Osteoblast (primary cell): ENCODE measurements at regions not wholly inside any gene's neighbourhood (a gene's known extent, or its start where the extent isn't known, plus 50 kb on each side); places are given as distances from the start of the nearest gene placed in this dataset.
"Not testable (repeated sequence)": the region's sequence is repeated elsewhere in the genome, so short reads cannot be mapped to it uniquely, and the experiment has no call there.

Experiments used
- DNase-seq: peaks from one replicate; pipeline ENCODE4 v3.0.0; 2011; ENCODE audit warnings: low spot score, mixed read lengths; ENCODE audit not compliant: insufficient read length; ENCODE audit errors: missing footprints
- H2AFZ ChIP-seq: 2 replicates; pipeline ENCODE4 v1.6.0; 2011; ENCODE audit warnings: mild to moderate bottlenecking, low read length
- H3K27ac ChIP-seq: 2 replicates; pipeline ENCODE4 v1.5.1; 2011; ENCODE audit warnings: mild to moderate bottlenecking, low read depth, low read length, moderate library complexity
- H3K27me3 ChIP-seq: 2 replicates; pipeline ENCODE4 v1.6.0; 2012; ENCODE audit warnings: mild to moderate bottlenecking, control low read depth, inconsistent platforms, low read length, moderate library complexity; ENCODE audit not compliant: insufficient read depth
- H3K36me3 ChIP-seq: 2 replicates; pipeline ENCODE4 v1.5.1; 2011; ENCODE audit warnings: mild to moderate bottlenecking, low read length, control low read depth, moderate library complexity; ENCODE audit not compliant: insufficient read depth
- H3K4me1 ChIP-seq: 2 replicates; pipeline ENCODE4 v1.5.1; 2011; ENCODE audit warnings: mild to moderate bottlenecking, low read length, control low read depth, moderate library complexity; ENCODE audit not compliant: insufficient read depth
- H3K4me2 ChIP-seq: 2 replicates; pipeline ENCODE4 v1.6.0; 2011; ENCODE audit warnings: mild to moderate bottlenecking, low read length; ENCODE audit not compliant: insufficient read depth
- H3K4me3 ChIP-seq: fragments of 200-600 bp; sonication (generic); 3 replicates; pipeline ENCODE4 v1.5.1; 2012; ENCODE audit warnings: mild to moderate bottlenecking, low read length, inconsistent platforms; ENCODE audit not compliant: insufficient read depth
- H3K79me2 ChIP-seq: 2 replicates; pipeline ENCODE4 v1.6.0; 2012; ENCODE audit warnings: mild to moderate bottlenecking, low read length, control low read depth, inconsistent platforms; ENCODE audit not compliant: insufficient read depth
- H3K9me3 ChIP-seq: 2 replicates; pipeline ENCODE4 v1.5.1; 2011; ENCODE audit warnings: low read depth, low read length, control low read depth
- H4K20me1 ChIP-seq: 2 replicates; pipeline ENCODE4 v1.6.0; 2012; ENCODE audit warnings: mild to moderate bottlenecking, low read length, control low read depth; ENCODE audit not compliant: insufficient read depth
- TF ChIP-seq, protein P1 (sequence below): IDR thresholded peaks from 2 replicates; pipeline ENCODE4 v1.5.1; 2011; ENCODE audit warnings: mild to moderate bottlenecking, low read depth, low read length, moderate library complexity; ENCODE audit errors: extremely low read depth

- TF ChIP-seq, protein P1, sequence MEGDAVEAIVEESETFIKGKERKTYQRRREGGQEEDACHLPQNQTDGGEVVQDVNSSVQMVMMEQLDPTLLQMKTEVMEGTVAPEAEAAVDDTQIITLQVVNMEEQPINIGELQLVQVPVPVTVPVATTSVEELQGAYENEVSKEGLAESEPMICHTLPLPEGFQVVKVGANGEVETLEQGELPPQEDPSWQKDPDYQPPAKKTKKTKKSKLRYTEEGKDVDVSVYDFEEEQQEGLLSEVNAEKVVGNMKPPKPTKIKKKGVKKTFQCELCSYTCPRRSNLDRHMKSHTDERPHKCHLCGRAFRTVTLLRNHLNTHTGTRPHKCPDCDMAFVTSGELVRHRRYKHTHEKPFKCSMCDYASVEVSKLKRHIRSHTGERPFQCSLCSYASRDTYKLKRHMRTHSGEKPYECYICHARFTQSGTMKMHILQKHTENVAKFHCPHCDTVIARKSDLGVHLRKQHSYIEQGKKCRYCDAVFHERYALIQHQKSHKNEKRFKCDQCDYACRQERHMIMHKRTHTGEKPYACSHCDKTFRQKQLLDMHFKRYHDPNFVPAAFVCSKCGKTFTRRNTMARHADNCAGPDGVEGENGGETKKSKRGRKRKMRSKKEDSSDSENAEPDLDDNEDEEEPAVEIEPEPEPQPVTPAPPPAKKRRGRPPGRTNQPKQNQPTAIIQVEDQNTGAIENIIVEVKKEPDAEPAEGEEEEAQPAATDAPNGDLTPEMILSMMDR, result no peak
- no peaks in the 10 kb centered on the region for H3K79me2 ChIP-seq
- DNase-seq, result no peak
- H2AFZ ChIP-seq, result no peak overlapping the region
- no peaks in the 10 kb centered on the region for H3K27me3 ChIP-seq
- no peaks in the 10 kb centered on the region for H3K36me3 ChIP-seq
- no peaks in the 10 kb centered on the region for H3K4me1 ChIP-seq
- H3K4me3 ChIP-seq, result no peak overlapping the region
- no peak overlapping the region for H3K4me2 ChIP-seq
- H3K9me3 ChIP-seq, result no peaks in the 10 kb centered on the region
- no peak overlapping the region for H3K27ac ChIP-seq
- H4K20me1 ChIP-seq, result no peaks in the 10 kb centered on the region
Measured at GRCh38 chr18:24613896-24614640, 153.6 kb downstream of the HRH4 start.

DNA sequence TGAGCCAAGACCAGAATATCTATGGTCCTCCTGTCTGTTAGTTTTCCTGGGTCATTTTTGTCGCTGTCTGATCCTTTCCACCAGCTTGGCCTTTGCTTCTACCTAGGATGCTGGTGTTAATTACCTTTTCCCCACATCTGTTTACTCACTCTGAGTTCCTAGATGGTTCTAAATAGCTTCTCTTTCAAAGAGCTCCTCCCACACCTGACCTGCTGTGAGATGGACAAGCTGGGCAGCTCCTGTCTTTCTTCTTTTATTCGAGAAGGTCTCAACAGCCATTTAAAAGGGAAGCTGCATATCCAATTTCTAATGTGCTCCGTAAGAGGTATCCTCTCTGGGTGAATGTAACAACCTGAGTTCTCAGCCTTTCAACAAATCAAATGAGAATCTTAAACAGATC lies 156.2 kb downstream of the HRH4 start:
- Histone ChIP-seq H3K27ac (no peak overlapping the region), H3K36me3 (no peaks in the 10 kb centered on the region), H3K4me2 (no peak overlapping the region), H3K79me2 (no peaks in the 10 kb centered on the region), H3K27me3 (no peaks in the 10 kb centered on the region), H2AFZ (no peak overlapping the region), H3K4me1 (no peaks in the 10 kb centered on the region), H4K20me1 (no peaks in the 10 kb centered on the region), H3K9me3 (no peaks in the 10 kb centered on the region), H3K4me3 (no peak overlapping the region)
- no peak for DNase-seq
- TF ChIP-seq, protein P1, result no peak

DNA sequence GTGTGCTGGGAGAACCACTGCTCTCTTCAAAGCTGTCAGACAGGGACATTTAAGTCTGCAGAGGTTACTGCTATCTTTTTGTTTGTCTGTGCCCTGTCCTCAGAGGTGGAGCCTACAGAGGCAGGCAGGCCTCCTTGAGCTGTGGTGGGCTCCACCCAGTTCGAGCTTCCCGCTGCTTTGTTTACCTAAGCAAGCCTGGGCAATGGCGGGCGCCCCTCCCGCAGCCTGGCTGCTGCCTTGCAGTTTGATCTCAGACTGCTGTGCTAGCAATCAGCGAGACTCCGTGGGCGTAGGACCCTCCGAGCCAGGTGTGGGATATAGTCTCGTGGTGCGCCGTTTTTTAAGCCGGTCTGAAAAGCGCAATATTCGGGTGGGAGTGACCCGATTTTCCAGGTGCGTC lies 164.0 kb downstream of the HRH4 start:
- H3K4me2 ChIP-seq, H3K27me3 ChIP-seq, H3K27ac ChIP-seq, DNase-seq, H4K20me1 ChIP-seq, H3K4me3 ChIP-seq, H2AFZ ChIP-seq, H3K4me1 ChIP-seq, H3K36me3 ChIP-seq, H3K79me2 ChIP-seq, H3K9me3 ChIP-seq: not testable (repeated sequence)

- no peak overlapping the region for H3K4me2 ChIP-seq
- DNase-seq, result no peak
- no peak overlapping the region for H2AFZ ChIP-seq
Measured at GRCh38 chr18:24627644-24628315, 167.3 kb downstream of the HRH4 start.

More at GRCh38 chr18:24627644-24628315, 167.3 kb downstream of the HRH4 start:
- Histone ChIP-seq H3K4me3 (no peak overlapping the region), H3K9me3 (no peaks in the 10 kb centered on the region), H3K79me2 (no peaks in the 10 kb centered on the region), H3K27ac (no peak overlapping the region), H3K4me1 (no peaks in the 10 kb centered on the region), H4K20me1 (no peaks in the 10 kb centered on the region), H3K36me3 (no peaks in the 10 kb centered on the region), H3K27me3 (no peaks in the 10 kb centered on the region)
- TF ChIP-seq, protein P1, result no peak
